ENCODE measurements at regions not wholly inside any gene's neighbourhood (a gene's known extent, or its start where the extent isn't known, plus 50 kb on each side); places are given as distances from the start of the nearest gene placed in this dataset.
"Not testable (repeated sequence)": the region's sequence is repeated elsewhere in the genome, so short reads cannot be mapped to it uniquely, and the experiment has no call there.

DNA sequence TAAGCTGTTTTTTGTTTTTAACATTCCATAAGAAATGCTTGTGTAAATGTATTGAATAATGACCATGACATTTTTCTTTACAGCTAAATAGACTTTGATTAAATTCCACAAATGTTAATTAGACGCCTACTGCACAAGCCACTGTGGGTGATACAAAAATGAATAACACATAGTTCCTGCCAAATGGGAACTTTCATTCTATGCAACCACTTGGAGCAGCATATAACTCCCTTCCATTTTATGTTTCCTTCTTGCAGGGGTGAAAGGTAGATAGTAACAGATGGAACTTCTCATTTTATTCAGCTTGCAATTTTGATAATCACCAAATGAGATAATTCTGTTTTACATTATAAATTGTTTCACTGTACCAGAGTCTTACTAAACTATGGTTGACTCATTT is 70.0 kb upstream of the THUMPD2 start:
- DNase-seq (ENCODE audit: low read depth), result no peak
- Histone ChIP-seq H3K4me1 (ENCODE audit: control insufficient read depth, insufficient read depth, low read length) (peaks cover 15% of the 10 kb centered on the region), H3K4me3 (ENCODE audit: low read length) (no peak overlapping the region), H3K9me3 (ENCODE audit: control insufficient read depth, low read length) (peaks cover 5% of the 10 kb centered on the region), H3K36me3 (ENCODE audit: control insufficient read depth, insufficient read depth, low read length, severe bottlenecking) (no peaks in the 10 kb centered on the region), H3K9ac (ENCODE audit: low read length) (no peak overlapping the region), H3K27me3 (replicated peaks; ENCODE audit: control insufficient read depth, insufficient read depth, low read length) (no peaks in the 10 kb centered on the region)

GRCh38 chr2:39845460-39846146 is 66.5 kb upstream of the THUMPD2 start:
- Histone ChIP-seq H3K36me3 (ENCODE audit: control insufficient read depth, insufficient read depth, low read length, severe bottlenecking) (no peaks in the 10 kb centered on the region), H3K27me3 (replicated peaks; ENCODE audit: control insufficient read depth, insufficient read depth, low read length) (no peaks in the 10 kb centered on the region), H3K9me3 (ENCODE audit: control insufficient read depth, low read length) (peaks cover 5% of the 10 kb centered on the region), H3K4me3 (ENCODE audit: low read length) (no peak overlapping the region), H3K4me1 (ENCODE audit: control insufficient read depth, insufficient read depth, low read length) (no peaks in the 10 kb centered on the region), H3K9ac (ENCODE audit: low read length) (no peak overlapping the region)
- no peak for DNase-seq (ENCODE audit: low read depth)

DNA sequence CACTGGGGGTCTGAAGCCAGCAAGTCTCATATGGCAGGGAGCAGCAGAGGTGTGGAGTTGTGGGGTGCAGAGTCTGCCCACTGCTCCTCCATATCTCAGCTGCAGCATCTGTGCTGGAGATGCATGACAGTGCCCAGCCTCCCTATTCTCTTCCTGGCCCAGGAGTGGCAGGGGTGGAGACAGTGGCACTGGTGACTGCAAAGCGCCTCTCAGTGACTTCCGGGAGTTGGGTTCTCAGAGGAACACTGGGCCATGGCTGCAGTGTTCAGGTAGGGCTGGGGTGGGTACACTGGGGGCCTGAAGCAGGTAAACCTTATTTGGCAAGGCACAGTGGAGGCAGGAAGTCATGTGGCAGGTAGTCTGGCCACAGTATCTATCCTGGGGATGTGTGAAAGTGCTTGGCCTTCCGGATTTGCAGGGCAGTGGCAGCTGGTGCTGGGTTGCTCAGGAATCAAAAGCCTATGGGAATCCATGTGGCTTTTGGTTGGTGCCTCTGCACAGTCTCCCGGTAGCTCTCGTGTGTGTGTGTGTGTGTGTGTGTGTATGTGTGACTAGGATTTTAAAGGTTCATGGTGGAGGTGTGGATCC is 60.3 kb upstream of the THUMPD2 start:
- DNase-seq (ENCODE audit: low read depth), result no peak
- H3K9me3 ChIP-seq (ENCODE audit: control insufficient read depth, low read length), result peaks cover 9% of the 10 kb centered on the region
- H3K36me3 ChIP-seq (ENCODE audit: control insufficient read depth, insufficient read depth, low read length, severe bottlenecking), result no peaks in the 10 kb centered on the region
- no peak overlapping the region for H3K9ac ChIP-seq (ENCODE audit: low read length)
- H3K27me3 ChIP-seq (replicated peaks; ENCODE audit: control insufficient read depth, insufficient read depth, low read length), result no peaks in the 10 kb centered on the region
- no peak overlapping the region for H3K4me3 ChIP-seq (ENCODE audit: low read length)
- no peaks in the 10 kb centered on the region for H3K4me1 ChIP-seq (ENCODE audit: control insufficient read depth, insufficient read depth, low read length)

DNA sequence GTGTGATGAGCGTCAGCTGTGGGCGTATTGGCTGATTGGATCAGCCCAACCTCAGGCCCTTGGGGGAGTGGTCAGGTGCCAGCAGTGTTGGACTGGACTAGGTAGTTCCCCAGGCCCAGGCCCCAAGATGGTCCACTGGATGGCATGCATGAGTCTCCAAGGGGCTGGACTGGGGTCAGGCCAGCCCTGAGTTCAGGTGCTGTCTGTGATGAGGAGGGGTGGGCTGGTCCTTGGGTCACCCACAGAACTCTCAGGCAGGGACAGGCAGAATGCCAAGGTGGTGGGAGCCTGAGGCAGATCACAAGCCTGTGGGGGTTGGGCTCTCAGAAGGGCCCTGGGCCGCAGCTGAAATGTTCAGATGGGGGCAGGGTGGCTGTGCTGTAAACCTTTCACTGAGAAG is 59.5 kb upstream of the THUMPD2 start:
- Histone ChIP-seq H3K9ac (ENCODE audit: low read length) (no peak overlapping the region), H3K4me1 (ENCODE audit: control insufficient read depth, insufficient read depth, low read length) (no peaks in the 10 kb centered on the region), H3K36me3 (ENCODE audit: control insufficient read depth, insufficient read depth, low read length, severe bottlenecking) (no peaks in the 10 kb centered on the region), H3K9me3 (ENCODE audit: control insufficient read depth, low read length) (peaks cover 7% of the 10 kb centered on the region), H3K4me3 (ENCODE audit: low read length) (no peak overlapping the region), H3K27me3 (replicated peaks; ENCODE audit: control insufficient read depth, insufficient read depth, low read length) (no peaks in the 10 kb centered on the region)
- DNase-seq (ENCODE audit: low read depth), result no peak

- DNase-seq (ENCODE audit: low read depth), result peak; percentile 65
Measured at GRCh38 chr2:39837856-39838453, 58.9 kb upstream of the THUMPD2 start.

GRCh38 chr2:39836638-39837037 is 57.6 kb upstream of the THUMPD2 start:
- peaks cover 12% of the 10 kb centered on the region for H3K9me3 ChIP-seq (ENCODE audit: control insufficient read depth, low read length)
- H3K27me3 ChIP-seq (replicated peaks; ENCODE audit: control insufficient read depth, insufficient read depth, low read length), result no peaks in the 10 kb centered on the region
- DNase-seq (ENCODE audit: low read depth), result no peak
- no peak overlapping the region for H3K4me3 ChIP-seq (ENCODE audit: low read length)
- H3K9ac ChIP-seq (ENCODE audit: low read length), result no peak overlapping the region
- no peaks in the 10 kb centered on the region for H3K36me3 ChIP-seq (ENCODE audit: control insufficient read depth, insufficient read depth, low read length, severe bottlenecking)
- H3K4me1 ChIP-seq (ENCODE audit: control insufficient read depth, insufficient read depth, low read length), result no peaks in the 10 kb centered on the region

More at GRCh38 chr2:39837856-39838453, 58.9 kb upstream of the THUMPD2 start:
- Histone ChIP-seq H3K27me3 (replicated peaks; ENCODE audit: control insufficient read depth, insufficient read depth, low read length) (no peaks in the 10 kb centered on the region), H3K9me3 (ENCODE audit: control insufficient read depth, low read length) (peaks cover 12% of the 10 kb centered on the region), H3K9ac (ENCODE audit: low read length) (no peak overlapping the region), H3K4me1 (ENCODE audit: control insufficient read depth, insufficient read depth, low read length) (no peaks in the 10 kb centered on the region), H3K4me3 (ENCODE audit: low read length) (no peak overlapping the region), H3K36me3 (ENCODE audit: control insufficient read depth, insufficient read depth, low read length, severe bottlenecking) (no peaks in the 10 kb centered on the region)

- no peak overlapping the region for H3K4me3 ChIP-seq (ENCODE audit: low read length)
- H3K36me3 ChIP-seq (ENCODE audit: control insufficient read depth, insufficient read depth, low read length, severe bottlenecking), result no peaks in the 10 kb centered on the region
- no peak overlapping the region for H3K9ac ChIP-seq (ENCODE audit: low read length)
- peaks cover 12% of the 10 kb centered on the region for H3K9me3 ChIP-seq (ENCODE audit: control insufficient read depth, low read length)
- no peaks in the 10 kb centered on the region for H3K4me1 ChIP-seq (ENCODE audit: control insufficient read depth, insufficient read depth, low read length)
- H3K27me3 ChIP-seq (replicated peaks; ENCODE audit: control insufficient read depth, insufficient read depth, low read length), result no peaks in the 10 kb centered on the region
- no peak for DNase-seq (ENCODE audit: low read depth)
Measured at GRCh38 chr2:39834426-39834825, 55.4 kb upstream of the THUMPD2 start.

GRCh38 chr2:39830610-39831009 is 51.6 kb upstream of the THUMPD2 start:
- H3K27me3 ChIP-seq (replicated peaks; ENCODE audit: control insufficient read depth, insufficient read depth, low read length), result not testable (repeated sequence)

More at GRCh38 chr2:39830610-39831009, 51.6 kb upstream of the THUMPD2 start:
- not testable (repeated sequence) for H3K4me3 ChIP-seq (ENCODE audit: low read length); H3K36me3 ChIP-seq (ENCODE audit: control insufficient read depth, insufficient read depth, low read length, severe bottlenecking); DNase-seq (ENCODE audit: low read depth); H3K9ac ChIP-seq (ENCODE audit: low read length); H3K4me1 ChIP-seq (ENCODE audit: control insufficient read depth, insufficient read depth, low read length); H3K9me3 ChIP-seq (ENCODE audit: control insufficient read depth, low read length)

All from adipocyte (in vitro differentiated cells).